EL (cell line): ENCODE measurements at regions not wholly inside any gene's neighbourhood (a gene's known extent, or its start where the extent isn't known, plus 50 kb on each side); places are given as distances from the start of the nearest gene placed in this dataset.

Source experiments
- DNase-seq: peaks from one replicate; pipeline ENCODE4 v3.0.0-alpha.2; 2016

DNA sequence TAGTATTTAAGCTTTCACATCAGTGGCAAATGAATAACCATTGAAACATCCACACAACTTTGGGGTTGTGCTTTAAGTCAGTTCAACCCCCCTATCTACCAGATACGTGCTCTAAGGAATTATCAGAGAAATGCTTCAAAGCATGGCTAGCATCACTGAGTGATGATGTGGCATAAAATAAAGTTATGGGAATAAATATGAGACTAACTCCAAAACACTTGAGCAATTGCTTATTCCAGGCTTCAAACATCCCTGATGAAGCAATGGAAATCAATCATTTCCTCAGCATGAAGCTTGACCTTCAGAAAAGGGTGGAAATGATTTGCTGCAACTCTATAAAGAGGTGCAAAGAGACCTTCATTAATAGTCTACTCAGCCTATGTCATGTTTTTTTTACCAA is 292.0 kb upstream of the SMC2 start:
- peak; percentile 72 for DNase-seq

DNA sequence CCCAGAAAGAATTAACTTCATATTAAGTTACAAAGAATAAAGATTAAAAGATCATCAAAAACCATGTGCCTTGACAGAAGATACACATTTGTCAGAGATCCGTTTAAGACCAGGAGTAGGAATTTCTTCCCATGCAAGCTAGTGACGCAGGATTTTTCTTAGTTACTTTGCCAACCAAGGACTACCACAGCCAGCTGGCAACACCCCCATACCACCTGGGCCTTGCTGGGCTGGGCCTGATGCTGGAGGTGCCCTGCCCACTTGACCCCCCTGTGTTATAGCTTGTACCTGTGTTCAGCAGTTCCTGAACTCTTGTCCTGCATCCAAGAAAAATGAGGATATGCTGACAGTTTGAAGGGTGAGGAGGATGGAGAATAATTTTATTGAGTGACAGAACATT is 290.9 kb upstream of the SMC2 start:
- no peak for DNase-seq

DNA sequence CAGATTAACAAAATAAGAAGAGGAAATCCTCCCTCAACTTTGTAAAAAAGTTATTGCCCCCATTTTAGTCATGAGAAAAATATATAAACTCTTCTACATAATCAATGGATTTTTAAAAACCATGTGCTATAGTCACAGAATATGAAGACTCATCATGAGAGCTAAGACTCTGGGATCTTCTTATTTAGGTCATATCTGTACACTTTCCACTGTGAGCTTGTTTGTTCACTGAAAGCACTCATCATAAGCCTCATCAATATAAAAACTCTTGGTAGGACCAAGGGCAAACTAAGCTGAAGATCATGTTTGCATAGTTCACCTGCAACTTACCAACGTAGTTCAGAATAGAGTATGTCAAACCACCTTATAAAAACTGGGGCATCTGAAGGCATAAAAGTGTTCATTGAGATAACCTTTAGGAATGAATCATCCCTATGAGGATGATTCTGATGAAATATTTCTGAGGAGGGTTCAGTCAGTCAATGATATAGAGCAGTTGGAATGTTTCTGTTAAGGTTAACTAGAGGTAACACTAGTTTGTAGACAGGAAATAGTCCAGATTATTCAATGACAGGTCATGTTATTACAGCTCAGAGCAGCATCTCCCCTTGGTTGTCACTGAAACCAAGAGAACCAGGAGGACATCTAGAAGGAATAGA is 289.9 kb upstream of the SMC2 start:
- DNase-seq: peak; percentile 80

GRCh38 chr9:103809745-103810144 is 284.4 kb upstream of the SMC2 start:
- DNase-seq: no peak

DNA sequence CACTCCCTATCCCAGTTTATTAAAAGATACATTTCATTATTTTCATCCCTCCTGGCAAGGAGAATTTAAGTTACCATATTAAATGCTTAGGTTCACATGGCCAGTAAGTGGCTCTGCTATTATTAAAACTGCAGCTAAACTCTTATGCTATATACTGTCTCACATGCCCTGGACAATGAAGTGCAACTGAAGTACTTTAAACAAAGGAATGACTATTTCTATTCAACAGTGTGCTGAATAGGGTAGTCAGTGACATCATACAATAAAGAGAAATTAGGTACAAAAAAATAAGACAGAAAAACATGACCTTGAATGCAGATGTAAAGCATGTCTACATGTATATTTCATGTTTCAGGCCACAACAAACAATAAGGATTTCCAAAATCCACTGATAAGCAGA is 282.6 kb upstream of the SMC2 start:
- DNase-seq: no peak

DNA sequence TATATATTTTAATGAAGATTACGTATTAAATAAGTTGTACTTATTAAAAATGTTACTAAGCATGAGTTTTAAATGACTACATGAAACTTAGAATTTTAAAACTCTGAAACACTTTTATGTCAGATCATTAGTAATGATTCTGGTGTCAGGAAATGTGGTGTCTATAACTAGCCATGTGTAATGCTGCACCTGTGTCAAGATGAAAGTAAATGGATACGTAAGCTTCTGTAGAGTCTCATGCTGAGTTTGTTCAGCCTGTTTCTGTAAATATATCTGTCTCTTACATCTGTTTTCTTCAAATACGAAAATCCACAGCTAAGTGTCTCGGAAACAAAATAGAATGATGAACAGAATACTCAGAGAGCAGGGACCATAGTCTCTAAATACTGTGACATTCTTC is 278.0 kb upstream of the SMC2 start:
- no peak for DNase-seq

DNA sequence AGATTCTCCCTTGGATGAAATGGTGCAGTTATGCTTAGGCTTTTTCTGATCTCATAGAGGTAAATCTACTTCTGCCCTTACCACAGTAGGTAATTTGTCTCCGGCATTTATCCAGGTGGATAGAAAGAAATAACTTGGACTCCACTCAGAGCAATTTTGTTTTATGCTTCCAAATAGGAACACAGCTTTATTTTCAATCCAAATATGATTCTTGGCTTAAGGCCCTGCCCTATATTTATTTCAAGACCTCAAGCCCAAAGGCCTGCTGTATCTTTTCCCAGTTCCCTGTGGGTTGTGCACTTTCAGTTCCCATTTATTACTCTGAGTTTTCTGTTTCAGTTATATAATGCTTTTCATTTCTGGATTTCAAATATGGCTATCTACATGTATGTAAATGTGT is 274.2 kb upstream of the SMC2 start:
- DNase-seq: no peak

DNA sequence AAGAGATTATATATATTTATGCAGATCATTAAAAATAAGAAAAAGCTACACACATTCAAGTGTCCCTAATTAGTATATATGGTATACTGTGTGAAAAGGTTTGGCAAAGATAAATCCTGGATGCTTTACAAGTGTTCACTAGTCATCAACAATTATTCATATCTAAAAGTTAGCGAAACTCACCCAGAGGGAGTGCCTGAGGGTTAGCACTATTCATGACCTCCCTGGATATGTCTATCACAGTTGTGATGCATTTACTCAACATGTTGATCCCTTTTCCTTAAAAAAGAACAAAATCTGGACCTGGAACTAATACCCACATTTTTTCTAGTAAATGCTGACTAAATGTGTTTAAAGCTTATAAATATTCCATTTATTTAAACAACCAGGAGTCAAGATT is 273.0 kb upstream of the SMC2 start:
- no peak for DNase-seq

DNA sequence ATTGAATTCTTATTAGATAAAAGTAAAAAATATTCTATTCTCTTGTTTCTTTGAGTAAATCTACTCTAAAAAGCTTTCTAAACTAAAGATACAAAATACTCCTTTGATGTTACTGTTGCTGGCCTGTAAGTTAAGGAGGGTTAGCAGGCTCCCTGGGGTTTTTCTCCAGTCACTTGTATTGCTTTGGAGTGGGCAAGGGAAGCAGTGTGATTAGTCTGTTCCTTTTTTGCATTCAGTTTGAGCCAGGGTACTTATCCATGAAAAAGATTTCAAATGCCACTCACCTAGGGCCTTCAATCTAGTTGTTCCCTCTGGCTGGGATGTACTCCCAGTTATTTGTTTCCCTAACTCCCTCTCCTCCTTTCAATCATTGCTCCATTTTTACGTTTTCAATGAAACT is 256.2 kb upstream of the SMC2 start:
- no peak for DNase-seq

DNA sequence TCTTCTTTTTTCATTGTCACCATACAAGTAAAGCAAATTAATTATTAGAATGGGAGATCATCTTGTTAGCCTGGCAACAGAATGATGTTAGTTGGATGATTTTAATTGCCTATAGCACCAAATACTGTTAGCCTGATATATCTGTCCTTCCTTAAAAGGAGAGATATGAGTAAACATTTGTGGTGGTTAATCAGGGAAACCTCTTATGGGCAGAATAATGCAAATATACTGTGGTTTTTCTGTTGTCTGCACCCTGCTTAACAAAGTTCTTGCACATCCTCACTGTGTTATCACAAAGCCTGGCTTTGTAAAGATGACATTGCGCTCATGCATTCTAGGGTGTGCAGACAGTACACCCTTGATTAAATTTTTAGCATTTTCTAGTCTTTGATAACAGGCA is 254.9 kb upstream of the SMC2 start:
- no peak for DNase-seq

GRCh38 chr9:103867886-103868285 is 226.2 kb upstream of the SMC2 start:
- DNase-seq: peak; percentile 1

DNA sequence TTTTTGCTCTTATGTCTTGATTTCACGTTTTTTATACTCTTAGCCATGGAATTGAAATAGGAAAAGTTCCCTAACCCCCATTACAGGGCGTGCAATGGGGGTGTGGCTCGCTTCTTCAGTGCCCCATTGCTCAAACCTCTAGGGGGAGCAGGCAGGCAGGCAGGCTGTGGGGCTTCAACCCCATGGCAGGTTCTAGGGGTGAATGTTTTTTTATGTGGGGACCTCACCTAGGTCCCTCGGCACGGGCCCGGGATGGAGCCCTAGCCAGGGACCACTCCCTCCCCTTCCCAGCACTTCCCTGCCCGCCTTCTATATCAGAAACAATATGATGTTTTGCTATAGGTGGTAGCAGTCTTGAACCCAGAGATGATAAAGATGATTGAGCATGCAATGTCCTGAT is 221.3 kb upstream of the SMC2 start:
- no peak for DNase-seq

DNA sequence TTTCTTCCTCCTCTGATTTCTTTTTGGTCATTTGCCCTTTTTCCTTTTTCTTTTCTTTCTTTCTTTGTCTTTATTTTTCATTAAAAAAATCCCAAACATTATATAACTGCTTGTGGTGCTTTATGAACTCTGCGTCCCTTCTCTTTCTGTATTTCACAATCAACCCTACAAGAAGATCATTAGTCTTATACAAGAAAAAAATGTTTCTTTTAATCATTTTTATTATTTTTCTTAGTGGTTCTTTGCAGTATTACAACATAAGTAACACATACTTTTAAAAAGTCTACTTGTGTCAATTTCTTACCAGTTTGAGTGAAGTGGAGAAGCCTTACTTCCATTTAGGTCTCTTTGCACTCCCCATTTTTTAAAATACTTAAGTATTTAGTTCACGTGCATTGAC is 212.7 kb upstream of the SMC2 start:
- no peak for DNase-seq

DNA sequence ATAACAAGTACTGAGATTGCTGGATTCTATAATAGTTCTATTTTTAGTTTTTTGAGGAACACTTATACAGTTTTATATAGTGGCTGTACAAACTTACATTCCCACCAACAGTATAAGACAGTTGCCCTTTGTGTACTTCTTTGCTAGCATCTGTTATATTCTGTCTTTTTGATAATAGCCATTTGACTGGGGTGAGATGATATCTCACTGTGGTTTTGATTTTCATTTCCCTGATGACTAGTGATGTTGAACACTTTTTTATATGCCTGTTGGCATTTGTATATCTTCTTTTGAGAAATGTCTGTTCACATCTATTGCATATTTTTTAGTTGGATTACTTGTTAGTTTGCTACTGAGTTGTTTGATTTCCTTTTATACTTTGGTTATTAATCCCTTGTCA is 204.1 kb upstream of the SMC2 start:
- no peak for DNase-seq

DNA sequence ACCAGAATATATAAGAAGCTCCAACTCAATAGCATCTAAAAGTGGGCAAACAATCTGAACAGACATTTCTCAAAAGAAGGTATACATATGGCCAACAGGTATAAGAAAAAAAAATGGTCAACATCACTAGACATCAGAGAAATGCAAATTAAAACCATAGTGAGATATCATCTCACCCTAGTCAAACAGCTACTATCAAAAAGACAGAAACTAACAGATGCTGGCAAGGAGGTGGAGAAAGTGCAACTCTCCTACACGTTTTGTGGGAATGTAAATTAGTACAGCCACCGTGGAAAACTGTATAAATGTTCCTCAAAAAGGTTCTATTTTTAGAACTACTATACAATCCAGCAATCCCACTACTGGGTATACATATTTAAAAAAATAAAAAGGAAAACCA is 199.9 kb upstream of the SMC2 start:
- no peak for DNase-seq

DNA sequence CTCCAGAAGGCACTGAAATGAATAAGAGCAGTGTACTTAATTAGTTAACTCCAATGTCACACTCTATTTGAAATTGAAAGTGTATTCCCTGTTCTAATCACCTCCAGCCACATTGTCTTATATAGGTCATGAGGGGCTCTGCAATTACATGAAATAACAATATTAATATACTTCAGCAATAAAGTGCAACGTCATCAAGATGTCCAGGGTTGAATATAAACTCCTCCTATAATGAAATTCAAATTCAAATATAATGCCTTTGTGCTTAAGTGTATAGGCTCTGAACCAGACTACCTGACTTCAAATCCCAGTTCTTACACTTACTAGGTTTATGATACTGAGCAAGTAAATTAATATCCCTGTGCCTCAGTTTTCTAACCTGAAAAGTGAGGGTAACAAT is 195.6 kb upstream of the SMC2 start:
- no peak for DNase-seq

DNA sequence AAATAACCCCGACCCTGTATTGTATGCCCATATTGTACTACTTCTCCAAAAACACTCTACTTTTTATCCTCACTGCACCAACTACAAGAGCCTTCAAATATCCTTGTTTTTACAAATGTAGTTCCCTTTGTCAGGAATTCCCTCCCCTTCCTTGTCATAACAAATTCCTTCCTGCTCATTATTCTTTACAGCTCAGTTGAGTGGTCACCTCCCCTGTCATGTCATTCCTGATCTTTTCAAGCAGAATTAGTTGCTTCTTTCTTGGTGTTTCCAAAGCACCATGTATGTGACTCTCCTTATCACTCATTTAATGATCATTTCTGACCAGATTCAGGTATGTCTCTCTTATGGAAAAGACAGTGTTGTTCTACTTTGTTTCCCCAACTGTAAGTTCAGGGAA is 194.2 kb upstream of the SMC2 start:
- DNase-seq: no peak

DNA sequence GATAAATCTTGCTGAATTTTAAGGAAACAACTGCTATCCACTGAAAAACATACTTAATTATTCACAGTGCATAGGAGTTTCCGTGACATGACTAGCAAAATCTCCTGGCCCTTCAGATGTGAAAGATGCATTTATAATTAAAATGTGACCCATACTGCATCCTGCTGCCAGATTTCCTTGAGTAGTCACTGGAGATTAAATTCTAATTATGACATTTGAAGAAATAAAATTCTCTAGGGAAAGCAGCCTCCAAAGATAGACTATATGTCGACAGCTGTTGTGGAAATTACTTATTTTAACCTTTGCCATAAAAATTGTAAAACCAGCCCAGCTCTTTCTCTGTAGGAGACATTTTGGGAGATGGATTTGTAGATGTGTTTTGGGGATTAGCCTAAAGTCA is 193.6 kb upstream of the SMC2 start:
- no peak for DNase-seq

GRCh38 chr9:103902263-103902662 is 191.8 kb upstream of the SMC2 start:
- no peak for DNase-seq

DNA sequence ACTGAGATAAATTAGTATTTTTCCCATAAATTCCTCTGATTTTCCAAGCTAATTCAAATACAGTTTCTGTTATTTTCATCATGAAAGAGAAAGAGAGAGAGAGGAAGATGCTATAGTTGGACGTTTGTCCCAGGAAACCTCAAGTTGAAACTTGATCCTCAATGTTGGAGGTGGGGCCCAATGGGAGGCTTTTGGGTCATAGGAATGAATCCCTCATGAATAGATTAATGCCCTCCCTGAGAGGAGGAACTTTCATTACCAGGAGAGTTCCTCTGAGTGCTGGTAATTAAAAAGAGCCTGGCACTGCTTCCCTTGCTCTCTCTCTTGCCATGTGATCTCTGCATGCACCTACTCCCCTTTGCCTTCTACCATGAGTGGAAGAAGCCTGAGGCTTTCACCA is 189.9 kb upstream of the SMC2 start:
- no peak for DNase-seq

DNA sequence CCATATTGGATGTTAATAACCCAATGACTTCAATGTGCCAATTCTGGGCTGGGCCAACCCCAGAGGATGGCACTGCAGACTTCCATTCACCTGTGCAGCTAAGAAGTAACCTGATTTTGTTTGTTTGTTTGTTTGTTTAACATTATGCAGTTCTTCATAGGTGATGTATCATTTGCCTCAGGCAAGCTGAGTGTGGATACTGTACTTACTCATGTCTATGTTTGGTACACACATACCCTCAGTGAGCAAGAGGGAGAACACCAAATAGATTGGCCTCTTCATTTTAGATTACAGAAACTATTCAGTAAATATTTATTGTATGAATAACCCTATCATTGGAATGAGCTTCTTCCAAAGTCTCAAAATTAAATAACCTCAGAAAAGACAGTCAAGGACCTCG is 180.2 kb upstream of the SMC2 start:
- no peak for DNase-seq

GRCh38 chr9:103919605-103920209 is 174.4 kb upstream of the SMC2 start:
- DNase-seq: no peak

DNA sequence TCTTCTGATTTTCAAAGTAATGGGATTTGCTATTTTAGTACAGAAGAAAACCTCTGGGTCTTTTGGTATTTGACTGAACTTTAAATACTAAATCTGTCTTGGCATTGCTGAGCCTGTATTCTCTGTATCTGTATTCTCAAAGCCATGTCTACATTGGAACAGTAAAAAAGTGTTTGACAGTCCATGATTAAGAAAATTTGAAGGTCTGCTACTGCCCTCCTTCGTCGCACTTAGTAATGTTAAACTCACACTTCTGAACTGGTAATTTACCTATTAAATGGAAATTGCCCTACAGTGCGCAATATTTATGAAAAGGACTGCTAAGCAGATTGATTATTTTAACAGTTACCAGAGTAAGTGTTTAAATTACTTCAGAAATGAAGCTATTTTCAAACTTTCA is 165.7 kb upstream of the SMC2 start:
- DNase-seq: peak; percentile 9

- no peak for DNase-seq
Observed at GRCh38 chr9:103941104-103941503, 153.0 kb upstream of the SMC2 start.

- no peak for DNase-seq
Observed at GRCh38 chr9:103942200-103942599, 151.9 kb upstream of the SMC2 start.
